ENCODE measurements at regions not wholly inside any gene's neighbourhood (a gene's known extent, or its start where the extent isn't known, plus 50 kb on each side); places are given as distances from the start of the nearest gene placed in this dataset.

GRCh38 chr1:218809061-218809460 lies 364.6 kb upstream of the LYPLAL1 start:
- TF ChIP-seq CTCF (IDR thresholded peaks at IDR 0.05) (no peak), POLR2A (IDR thresholded peaks at IDR 0.05) (no peak)

All from uterus (tissue), 2 donors.